HG03354 (cell line): ENCODE measurements at regions not wholly inside any gene's neighbourhood (a gene's known extent, or its start where the extent isn't known, plus 50 kb on each side); places are given as distances from the start of the nearest gene placed in this dataset.
"Not testable (repeated sequence)": the region's sequence is repeated elsewhere in the genome, so short reads cannot be mapped to it uniquely, and the experiment has no call there.

ENCODE experiments used
- ATAC-seq: cut with Tn5 transposase; IDR thresholded peaks from one replicate; pipeline ENCODE4 v1.9.1; 2021; ENCODE audit warnings: mild to moderate bottlenecking; ENCODE audit not compliant: unreplicated experiment, poor library complexity, severe bottlenecking

GRCh38 chr13:21901811-21902708 is 231.2 kb downstream of the FGF9 start:
- ATAC-seq = no peak

DNA sequence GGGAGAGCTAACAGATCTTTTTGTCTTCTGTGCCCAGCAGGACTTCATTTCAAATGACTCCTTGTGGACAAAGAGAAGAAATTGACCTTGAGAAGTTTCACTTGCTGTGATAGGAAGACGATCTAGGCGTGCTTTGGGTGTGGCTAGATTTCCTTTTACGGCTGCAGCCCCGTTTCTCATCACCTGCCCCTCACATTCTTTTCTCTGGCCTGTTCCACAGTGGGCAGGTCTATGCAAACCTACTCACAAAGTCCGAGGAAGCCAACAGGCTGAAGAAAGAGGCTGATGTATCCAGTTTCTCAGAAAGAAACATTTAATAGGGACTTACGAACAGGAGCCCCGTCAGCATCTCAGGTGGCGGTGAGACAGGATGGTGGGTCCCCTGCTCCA is 231.8 kb downstream of the FGF9 start:
- no peak for ATAC-seq

- no peak for ATAC-seq
These were observed 234.6 kb downstream of the FGF9 start for GRCh38 chr13:21905486-21905885.

- ATAC-seq = no peak
These were observed 238.5 kb downstream of the FGF9 start for GRCh38 chr13:21909331-21909730.

GRCh38 chr13:21910546-21910945 is 239.7 kb downstream of the FGF9 start:
- ATAC-seq = no peak

GRCh38 chr13:21911646-21912298 is 240.9 kb downstream of the FGF9 start:
- ATAC-seq = no peak

GRCh38 chr13:21913010-21913409 is 242.1 kb downstream of the FGF9 start:
- ATAC-seq = no peak

DNA sequence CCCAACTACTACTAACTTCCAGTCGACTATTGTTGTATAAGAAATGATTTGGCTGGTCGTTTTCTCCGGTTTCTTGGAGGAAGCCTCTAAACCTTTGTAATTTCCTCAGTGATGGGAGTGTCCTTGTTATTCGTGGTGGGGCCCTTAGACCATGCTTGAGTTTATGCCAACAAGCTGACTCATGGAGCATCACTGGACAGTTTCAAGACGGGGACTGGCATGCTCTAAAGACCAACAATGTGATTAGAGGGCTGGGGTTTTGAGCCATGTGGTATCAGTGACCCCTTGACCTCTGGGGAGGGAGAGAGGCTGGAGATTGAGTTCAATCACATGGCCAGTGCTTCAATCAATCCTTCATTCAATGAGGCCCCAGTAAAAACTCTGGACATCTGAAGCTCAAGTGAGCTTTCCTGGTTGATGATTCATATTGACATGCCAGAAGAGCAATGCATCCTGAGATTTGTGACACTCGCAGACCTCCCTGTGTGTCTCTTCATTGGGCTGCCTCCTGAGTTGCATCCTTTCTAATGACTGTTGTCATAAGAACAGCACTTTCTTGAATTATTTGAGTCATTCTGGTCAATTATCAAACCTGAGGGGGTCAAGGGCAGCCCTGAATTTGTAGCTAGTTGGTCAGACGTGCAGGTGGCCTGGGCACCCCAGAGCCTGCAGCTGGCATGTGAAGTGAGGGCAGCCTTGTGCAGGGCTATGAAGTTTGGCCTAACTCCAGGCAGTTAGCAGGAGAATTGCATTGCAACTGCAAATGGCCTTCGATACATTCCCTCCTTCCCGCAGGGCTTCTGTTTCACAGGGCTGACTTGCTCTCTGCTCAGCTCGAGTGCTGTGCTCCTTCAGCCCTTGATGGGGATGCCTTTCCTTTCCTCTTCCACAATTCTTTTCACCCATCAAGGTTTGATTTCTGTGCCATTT is 246.5 kb downstream of the FGF9 start:
- ATAC-seq = no peak

GRCh38 chr13:21920802-21921201 is 249.9 kb downstream of the FGF9 start:
- not testable (repeated sequence) for ATAC-seq

- no peak for ATAC-seq
These were observed 254.1 kb downstream of the FGF9 start for GRCh38 chr13:21924958-21925357.

GRCh38 chr13:21925720-21926119 is 254.8 kb downstream of the FGF9 start:
- ATAC-seq = no peak

DNA sequence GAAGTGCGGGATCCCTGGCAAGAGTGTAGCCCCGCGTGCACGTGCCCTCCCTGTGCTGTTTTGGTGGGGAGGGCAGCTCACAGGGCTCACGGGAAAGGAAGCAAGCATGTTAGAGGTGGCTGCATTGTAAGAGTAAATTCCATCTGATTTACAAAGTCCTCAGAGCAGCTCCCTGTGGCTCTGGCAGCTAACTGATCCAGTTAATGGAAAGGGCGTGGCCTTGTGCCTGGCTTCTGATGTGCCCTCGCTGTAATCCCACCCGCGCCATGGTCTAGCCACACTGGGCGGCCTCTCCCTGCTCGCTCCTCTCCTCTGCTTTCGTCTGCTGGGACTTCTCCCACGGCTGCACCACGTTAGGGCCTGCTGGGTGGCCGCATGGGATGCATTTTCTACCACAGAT is 258.5 kb downstream of the FGF9 start:
- ATAC-seq = no peak

- no peak for ATAC-seq
These were observed 259.7 kb downstream of the FGF9 start for GRCh38 chr13:21930536-21930935.

- no peak for ATAC-seq
These were observed 261.7 kb downstream of the FGF9 start for GRCh38 chr13:21932578-21932977.

DNA sequence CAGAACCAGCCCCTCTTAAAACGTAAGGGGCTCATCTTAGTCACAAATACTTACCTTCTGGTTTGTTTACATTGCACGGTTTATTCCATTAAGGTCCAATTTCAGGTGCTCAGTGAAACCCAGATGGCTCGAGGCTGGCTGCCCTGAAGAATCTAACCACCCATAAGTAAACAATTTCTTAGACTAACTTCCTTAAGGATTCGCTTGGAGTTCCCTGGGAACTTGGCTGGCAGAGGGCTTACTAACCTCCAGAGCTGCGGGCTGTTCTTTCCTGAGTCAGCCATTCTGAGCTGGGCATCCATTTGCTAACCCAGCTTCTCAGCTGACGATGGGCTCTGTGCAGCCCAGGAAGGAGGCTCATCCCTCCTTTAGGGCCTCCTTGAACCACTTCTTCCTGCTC is 262.1 kb downstream of the FGF9 start:
- no peak for ATAC-seq

- ATAC-seq = no peak
These were observed 263.4 kb downstream of the FGF9 start for GRCh38 chr13:21934284-21934683.

- no peak for ATAC-seq
These were observed 265.8 kb downstream of the FGF9 start for GRCh38 chr13:21936674-21937073.

GRCh38 chr13:21938168-21938567 is 267.3 kb downstream of the FGF9 start:
- no peak for ATAC-seq

DNA sequence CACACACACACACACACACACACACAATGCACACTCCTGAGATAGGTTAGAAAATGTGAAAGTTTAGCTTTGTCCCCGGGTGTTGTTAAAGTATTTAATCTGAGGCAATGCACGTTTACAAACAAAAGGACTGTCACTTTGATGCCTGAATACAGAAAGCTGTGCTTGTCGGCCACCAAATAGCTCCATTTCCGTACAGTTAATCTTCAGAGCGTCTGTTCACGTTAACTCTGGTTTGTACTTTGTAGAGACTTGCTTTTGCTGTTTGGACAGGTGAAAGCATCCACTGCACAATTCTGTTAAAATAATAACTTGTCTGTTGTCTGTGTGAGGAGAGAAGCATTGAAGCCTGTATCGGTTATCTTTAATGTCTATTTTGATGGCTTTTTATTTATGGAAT is 267.8 kb downstream of the FGF9 start:
- no peak for ATAC-seq

DNA sequence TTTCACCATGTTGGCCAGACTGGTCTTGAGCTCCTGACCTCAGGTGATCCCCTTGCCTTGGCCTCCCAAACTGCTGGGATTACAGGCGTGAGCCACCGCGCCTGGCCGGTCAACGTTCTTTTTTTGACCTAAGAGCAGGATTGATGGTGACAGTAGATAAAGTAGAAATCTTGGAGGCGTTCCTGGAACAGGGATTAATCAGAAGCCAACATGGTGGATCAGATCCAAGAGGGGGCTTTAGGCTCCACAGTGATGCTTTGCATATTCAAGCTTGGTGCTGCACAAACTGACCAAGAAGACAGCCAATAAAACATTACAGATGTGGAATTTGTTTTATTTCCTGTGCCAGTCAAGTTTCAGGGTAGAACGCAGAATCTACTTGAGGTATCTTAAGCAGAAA is 271.2 kb downstream of the FGF9 start:
- no peak for ATAC-seq
